Endothelial cell (in vitro differentiated cells): ENCODE measurements at regions not wholly inside any gene's neighbourhood (a gene's known extent, or its start where the extent isn't known, plus 50 kb on each side); places are given as distances from the start of the nearest gene placed in this dataset.

Source experiments
- DNase-seq: peaks from one replicate; pipeline ENCODE4 v3.0.0; 2021; ENCODE audit warnings: low spot score
- H3K27ac Mint-ChIP-seq: one replicate; pipeline ENCODE4 v1.8.0; 2021; ENCODE audit warnings: mixed read lengths, inconsistent platforms; ENCODE audit not compliant: unreplicated experiment
- H3K27me3 Mint-ChIP-seq: one replicate; pipeline ENCODE4 v1.8.0; 2021; ENCODE audit warnings: mild to moderate bottlenecking, moderate library complexity, mixed read lengths, inconsistent platforms; ENCODE audit not compliant: unreplicated experiment
- H3K36me3 Mint-ChIP-seq: one replicate; pipeline ENCODE4 v1.8.0; 2021; ENCODE audit warnings: mild to moderate bottlenecking, low read depth, mixed read lengths, inconsistent platforms; ENCODE audit not compliant: unreplicated experiment
- H3K4me1 Mint-ChIP-seq: one replicate; pipeline ENCODE4 v1.8.0; 2021; ENCODE audit warnings: mild to moderate bottlenecking, mixed read lengths, inconsistent platforms; ENCODE audit not compliant: unreplicated experiment
- H3K4me3 Mint-ChIP-seq: one replicate; pipeline ENCODE4 v1.8.0; 2021; ENCODE audit warnings: mild to moderate bottlenecking, mixed read lengths, inconsistent platforms; ENCODE audit not compliant: unreplicated experiment
- H3K9me3 Mint-ChIP-seq: one replicate; pipeline ENCODE4 v1.8.0; 2021; ENCODE audit warnings: mixed read lengths, inconsistent platforms; ENCODE audit not compliant: unreplicated experiment
- TF ChIP-seq, protein P1 (sequence below): fragments of 200-600 bp; sonication (generic); IDR thresholded peaks from one replicate; pipeline ENCODE4 v1.5.0; 2021; ENCODE audit warnings: antibody characterized with exemption; ENCODE audit not compliant: unreplicated experiment

DNA sequence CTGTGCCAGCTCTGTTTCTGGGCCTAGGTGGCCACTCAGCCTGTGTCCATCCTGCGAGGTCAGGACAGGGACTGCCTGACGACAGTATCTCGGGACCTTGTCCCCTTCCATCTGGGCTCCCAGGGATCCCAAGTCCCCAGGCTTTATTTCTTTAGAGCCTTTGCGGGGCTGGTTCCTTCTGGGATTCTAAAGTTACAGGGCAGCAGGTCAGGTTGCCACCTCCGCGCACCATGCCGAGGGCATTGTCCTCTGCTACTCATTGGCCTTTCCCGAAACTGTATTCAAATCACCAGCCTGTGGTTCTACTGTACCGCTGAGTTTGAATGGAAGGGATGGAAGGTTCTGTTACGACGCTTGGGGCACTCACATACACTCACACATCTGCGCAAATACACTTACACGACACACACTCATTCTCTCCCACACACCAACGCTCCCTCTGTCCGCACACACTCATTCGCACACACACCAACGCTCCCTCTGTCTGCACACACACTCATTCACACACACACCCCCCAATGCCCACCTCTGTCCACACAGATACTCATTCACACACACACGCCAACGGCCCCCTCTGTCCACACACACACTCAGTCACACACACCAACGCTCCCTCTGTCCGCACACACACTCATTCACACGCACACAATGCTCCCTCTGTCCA, 59.8 kb upstream of the THBS2 start:
- H3K27me3 Mint-ChIP-seq, result no peaks in the 10 kb centered on the region
- H3K4me1 Mint-ChIP-seq, result no peaks in the 10 kb centered on the region
- no peaks in the 10 kb centered on the region for H3K36me3 Mint-ChIP-seq
- no peak for DNase-seq
- TF ChIP-seq, protein P1, sequence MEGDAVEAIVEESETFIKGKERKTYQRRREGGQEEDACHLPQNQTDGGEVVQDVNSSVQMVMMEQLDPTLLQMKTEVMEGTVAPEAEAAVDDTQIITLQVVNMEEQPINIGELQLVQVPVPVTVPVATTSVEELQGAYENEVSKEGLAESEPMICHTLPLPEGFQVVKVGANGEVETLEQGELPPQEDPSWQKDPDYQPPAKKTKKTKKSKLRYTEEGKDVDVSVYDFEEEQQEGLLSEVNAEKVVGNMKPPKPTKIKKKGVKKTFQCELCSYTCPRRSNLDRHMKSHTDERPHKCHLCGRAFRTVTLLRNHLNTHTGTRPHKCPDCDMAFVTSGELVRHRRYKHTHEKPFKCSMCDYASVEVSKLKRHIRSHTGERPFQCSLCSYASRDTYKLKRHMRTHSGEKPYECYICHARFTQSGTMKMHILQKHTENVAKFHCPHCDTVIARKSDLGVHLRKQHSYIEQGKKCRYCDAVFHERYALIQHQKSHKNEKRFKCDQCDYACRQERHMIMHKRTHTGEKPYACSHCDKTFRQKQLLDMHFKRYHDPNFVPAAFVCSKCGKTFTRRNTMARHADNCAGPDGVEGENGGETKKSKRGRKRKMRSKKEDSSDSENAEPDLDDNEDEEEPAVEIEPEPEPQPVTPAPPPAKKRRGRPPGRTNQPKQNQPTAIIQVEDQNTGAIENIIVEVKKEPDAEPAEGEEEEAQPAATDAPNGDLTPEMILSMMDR, result no peak
- H3K4me3 Mint-ChIP-seq, result no peak overlapping the region
- H3K27ac Mint-ChIP-seq, result no peak overlapping the region
- no peaks in the 10 kb centered on the region for H3K9me3 Mint-ChIP-seq

- Mint-ChIP-seq H3K9me3 (no peaks in the 10 kb centered on the region), H3K27me3 (no peaks in the 10 kb centered on the region), H3K36me3 (no peaks in the 10 kb centered on the region), H3K4me3 (no peak overlapping the region), H3K27ac (no peak overlapping the region), H3K4me1 (no peaks in the 10 kb centered on the region)
- DNase-seq, result no peak
- TF ChIP-seq, protein P1, result no peak
These were observed 59.2 kb upstream of the THBS2 start for GRCh38 chr6:169312658-169313346.

DNA sequence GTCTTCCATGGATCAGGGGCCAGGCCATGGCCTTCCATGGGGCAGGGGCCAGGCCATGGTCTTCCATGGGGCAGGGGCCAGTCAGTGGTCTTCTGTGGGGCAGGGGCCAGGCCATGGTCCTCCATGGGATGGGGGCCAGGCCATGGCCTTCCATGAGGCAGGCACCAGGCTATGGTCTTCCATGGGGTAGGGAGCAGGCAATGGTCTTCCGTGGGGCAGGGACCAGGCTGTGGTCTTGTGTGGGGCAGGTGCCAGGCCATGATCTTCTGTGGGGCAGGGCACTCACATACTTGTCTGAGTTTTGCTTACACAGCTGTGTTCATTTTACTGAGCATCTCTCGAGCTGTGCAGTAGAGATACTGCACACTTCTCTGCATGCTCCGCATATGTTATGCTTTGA, 57.3 kb upstream of the THBS2 start:
- DNase-seq, result no peak
- Mint-ChIP-seq H3K4me1 (no peaks in the 10 kb centered on the region), H3K27me3 (no peaks in the 10 kb centered on the region), H3K9me3 (no peaks in the 10 kb centered on the region), H3K27ac (no peak overlapping the region), H3K36me3 (no peaks in the 10 kb centered on the region), H3K4me3 (no peak overlapping the region)
- TF ChIP-seq, protein P1, result no peak
